HG03432 (cell line): ENCODE measurements at regions not wholly inside any gene's neighbourhood (a gene's known extent, or its start where the extent isn't known, plus 50 kb on each side); places are given as distances from the start of the nearest gene placed in this dataset.
"Not testable (repeated sequence)": the region's sequence is repeated elsewhere in the genome, so short reads cannot be mapped to it uniquely, and the experiment has no call there.

Experiments used
- ATAC-seq: cut with Tn5 transposase; IDR thresholded peaks from one replicate; pipeline ENCODE4 v1.9.1; 2021; ENCODE audit warnings: mild to moderate bottlenecking, moderate library complexity; ENCODE audit not compliant: unreplicated experiment

- ATAC-seq: no peak
Observed at GRCh38 chr7:106354822-106355221, 70.0 kb upstream of the NAMPT start.

DNA sequence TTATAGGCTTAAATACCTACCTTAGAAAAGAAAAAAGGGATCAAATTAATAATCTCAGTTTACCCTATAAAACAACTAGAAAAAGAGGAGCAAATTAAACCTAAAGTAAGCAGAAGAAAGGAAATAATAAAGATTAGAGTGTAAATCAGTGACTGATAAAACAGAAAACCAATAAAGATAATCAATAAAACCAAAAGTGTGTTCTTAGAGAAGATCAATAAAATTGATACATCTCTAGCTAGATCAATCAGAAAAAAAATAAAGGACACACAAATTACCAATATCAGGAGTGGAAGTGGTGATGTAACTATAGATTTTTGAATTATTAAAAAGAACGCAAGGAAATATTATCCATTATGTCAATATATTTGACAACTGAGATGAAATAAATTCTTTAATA lies 69.2 kb upstream of the NAMPT start:
- ATAC-seq: no peak

- ATAC-seq: no peak
Observed at GRCh38 chr7:106348231-106348630, 63.4 kb upstream of the NAMPT start.

DNA sequence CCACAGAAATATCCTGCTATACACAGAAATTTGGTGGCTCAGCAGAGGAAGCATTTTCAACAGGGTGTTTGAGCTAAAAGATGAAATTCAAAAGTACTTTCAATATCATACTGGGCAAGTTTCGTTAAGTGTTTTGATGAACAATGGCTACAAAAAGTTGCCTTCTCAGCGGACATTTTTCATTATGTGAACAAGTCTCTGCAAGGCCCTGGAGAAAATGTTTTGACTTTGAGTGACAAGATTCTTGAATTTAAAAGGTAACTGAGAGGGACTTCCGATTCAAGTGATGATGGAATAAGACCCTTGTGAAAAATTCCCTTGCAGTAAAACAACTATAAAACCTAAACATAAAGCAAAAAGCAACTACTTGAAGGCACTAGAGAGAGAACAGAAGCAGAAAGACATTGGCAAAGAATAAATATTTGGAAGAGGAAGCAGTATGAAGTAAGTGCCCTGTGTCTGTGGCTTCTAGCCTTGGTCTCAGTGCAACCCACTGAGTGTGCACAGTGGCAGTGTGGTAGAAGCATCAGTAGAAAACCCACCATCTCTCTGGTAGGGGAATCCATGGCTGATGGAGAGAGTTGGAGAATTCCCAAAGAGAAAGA lies 62.5 kb upstream of the NAMPT start:
- ATAC-seq: peak; percentile 28

GRCh38 chr7:106346678-106347217 lies 62.0 kb upstream of the NAMPT start:
- ATAC-seq: peak; percentile 93

DNA sequence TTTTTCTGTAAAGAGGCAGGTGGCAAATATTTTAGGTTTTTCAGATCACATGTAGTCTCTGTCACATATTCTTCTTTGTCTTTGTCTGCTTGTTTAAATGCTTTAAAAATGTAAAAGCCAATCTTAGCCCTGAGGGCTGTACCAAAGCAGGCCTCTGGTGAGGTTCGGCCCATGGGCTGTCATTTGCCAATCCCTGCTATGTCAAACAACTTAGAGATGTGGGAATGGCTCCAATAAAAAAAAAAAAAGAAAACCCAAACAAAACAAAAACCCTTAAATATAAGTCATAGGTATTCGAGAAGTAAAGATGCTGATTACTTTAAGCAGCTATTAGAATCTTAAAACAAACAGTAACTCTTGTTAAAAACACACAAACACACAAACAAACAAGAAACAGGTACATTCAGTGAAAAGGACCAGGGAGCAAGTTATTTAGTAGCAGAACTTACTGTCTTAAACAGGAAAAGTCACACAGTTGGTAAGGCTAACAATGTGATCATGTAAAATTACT lies 61.4 kb upstream of the NAMPT start:
- no peak for ATAC-seq

DNA sequence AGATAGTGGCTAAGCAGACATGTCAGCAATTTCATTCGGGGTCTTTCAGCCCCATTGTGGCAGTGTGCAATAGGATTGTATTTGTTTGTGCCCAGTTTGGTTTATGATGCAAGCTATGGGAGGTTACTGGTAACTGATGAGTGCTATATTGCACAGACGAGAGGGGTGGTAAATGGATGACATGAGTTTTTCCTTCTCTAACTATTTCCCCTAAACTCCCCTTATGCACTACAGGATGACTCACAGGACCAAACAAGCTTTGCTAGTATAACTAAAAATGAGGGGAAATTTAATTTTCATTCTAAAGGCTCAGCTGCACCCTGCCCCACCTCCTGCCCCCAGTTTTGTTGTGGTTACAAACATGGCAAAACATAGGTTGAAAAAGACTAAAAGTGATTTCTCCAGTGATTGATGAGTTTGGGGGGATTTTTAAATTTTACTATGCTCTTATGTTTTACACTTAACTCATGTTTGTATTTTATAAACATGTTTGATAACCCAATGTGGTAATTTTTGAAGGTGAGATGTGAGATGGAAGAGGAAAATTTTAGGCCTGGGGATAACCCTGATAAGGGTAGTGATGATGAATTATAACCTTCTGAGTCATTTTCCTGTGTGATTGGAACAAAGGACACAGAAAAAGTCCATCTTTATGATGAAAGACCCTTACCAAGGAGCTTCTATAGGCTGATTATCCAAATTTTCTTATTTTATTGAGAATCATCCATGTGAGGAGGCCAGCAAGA lies 60.8 kb upstream of the NAMPT start:
- peak; percentile 28 for ATAC-seq

- ATAC-seq: no peak
Observed at GRCh38 chr7:106344861-106345260, 60.1 kb upstream of the NAMPT start.

GRCh38 chr7:106344211-106344610 lies 59.4 kb upstream of the NAMPT start:
- no peak for ATAC-seq

DNA sequence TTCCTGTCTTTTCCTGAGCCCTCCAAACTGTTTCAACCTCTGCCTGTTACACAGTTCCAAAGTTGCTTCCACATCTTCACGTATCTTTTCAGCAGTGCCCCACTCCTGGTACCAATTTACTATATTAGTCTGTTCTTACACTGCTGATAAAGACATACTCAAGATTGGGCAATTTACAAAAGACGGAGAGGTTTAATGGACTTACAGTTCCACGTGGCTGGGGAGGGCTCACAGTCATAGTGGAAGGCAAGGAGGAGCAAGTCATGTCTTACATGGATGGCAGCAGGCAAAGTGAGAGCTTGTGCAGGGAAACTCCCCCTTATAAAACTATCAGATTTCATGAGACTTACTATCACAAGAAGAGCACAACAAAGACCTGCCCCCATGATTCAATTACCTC lies 57.3 kb upstream of the NAMPT start:
- ATAC-seq: not testable (repeated sequence)

DNA sequence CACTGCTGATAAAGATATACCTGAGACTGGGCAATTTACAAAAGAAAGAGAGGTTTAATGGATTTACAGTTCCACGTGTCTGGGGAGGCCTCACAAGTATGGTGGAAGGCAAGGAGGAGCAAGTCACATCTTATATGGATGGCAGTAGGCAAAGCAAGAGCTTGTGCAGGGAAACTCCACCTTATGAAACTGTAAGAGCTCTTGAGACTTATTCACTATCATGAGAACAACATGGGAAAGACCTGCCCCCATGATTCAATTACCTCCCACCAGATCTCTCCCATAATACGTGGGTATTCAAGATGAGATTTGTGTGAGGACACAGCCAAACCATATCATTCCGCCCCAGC lies 55.4 kb upstream of the NAMPT start:
- ATAC-seq: not testable (repeated sequence)

DNA sequence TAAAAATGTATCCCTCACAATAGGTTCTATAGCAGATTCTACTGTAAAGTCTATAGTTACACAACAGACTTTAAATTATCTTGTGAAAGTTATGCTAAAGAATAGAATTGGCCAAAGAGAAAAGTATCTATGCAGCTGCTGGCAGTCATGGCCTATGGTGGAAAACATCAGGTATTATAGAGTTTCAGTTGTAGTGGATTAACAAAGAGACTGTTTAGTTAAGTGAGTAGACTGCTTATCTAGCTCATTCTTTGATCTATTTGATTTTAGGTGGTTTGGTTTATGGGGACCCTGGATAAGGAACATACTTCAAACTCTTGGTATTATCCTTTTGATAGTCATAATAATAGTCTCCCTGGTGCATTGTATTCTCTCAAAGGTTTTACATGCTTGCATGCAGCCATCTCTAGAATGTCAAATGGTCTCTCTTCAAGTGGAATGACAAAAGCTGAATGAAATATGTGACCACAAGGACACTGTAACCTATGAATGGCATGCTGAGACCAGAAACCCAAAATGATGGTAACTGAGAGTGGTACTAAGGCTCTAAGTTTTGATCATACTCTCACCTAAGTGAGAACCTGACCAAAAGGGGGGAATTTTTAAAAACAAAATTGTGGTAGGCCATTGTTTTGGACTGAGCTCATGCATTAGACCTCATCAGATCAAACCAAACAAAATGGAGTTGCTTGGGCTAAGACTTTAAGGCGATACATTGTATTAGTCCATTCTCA lies 54.9 kb upstream of the NAMPT start:
- no peak for ATAC-seq

- no peak for ATAC-seq
Observed at GRCh38 chr7:106337754-106338153, 53.0 kb upstream of the NAMPT start.

- no peak for ATAC-seq
Observed at GRCh38 chr7:106335814-106336213, 51.0 kb upstream of the NAMPT start.
